Osteocyte (in vitro differentiated cells): ENCODE measurements at regions not wholly inside any gene's neighbourhood (a gene's known extent, or its start where the extent isn't known, plus 50 kb on each side); places are given as distances from the start of the nearest gene placed in this dataset.
A peak's percentile ranks its signal among the peaks of the same experiment; 100 is the strongest.

Experiments
- DNase-seq: peaks from one replicate; pipeline ENCODE4 v3.0.0; 2021; ENCODE audit warnings: mixed read lengths; ENCODE audit not compliant: unreplicated experiment; ENCODE audit errors: extremely low spot score
- H3K27ac Mint-ChIP-seq: one replicate; pipeline ENCODE4 v1.8.0; 2021; ENCODE audit warnings: mild to moderate bottlenecking, mixed read lengths; ENCODE audit not compliant: unreplicated experiment
- H3K27me3 Mint-ChIP-seq: one replicate; pipeline ENCODE4 v1.8.0; 2021; ENCODE audit warnings: mixed read lengths; ENCODE audit not compliant: unreplicated experiment
- H3K36me3 Mint-ChIP-seq: one replicate; pipeline ENCODE4 v1.8.0; 2021; ENCODE audit warnings: mixed read lengths; ENCODE audit not compliant: unreplicated experiment
- H3K4me1 Mint-ChIP-seq: one replicate; pipeline ENCODE4 v1.8.0; 2021; ENCODE audit warnings: mixed read lengths; ENCODE audit not compliant: unreplicated experiment
- H3K4me3 Mint-ChIP-seq: one replicate; pipeline ENCODE4 v1.8.0; 2021; ENCODE audit warnings: mild to moderate bottlenecking, moderate library complexity, mixed read lengths; ENCODE audit not compliant: unreplicated experiment
- H3K9me3 Mint-ChIP-seq: one replicate; pipeline ENCODE4 v1.8.0; 2021; ENCODE audit warnings: mixed read lengths; ENCODE audit not compliant: unreplicated experiment
- CTCF ChIP-seq: fragments of 200-600 bp; sonication (generic); IDR thresholded peaks from 2 replicates; pipeline ENCODE4 v1.5.0; 2021; ENCODE audit warnings: antibody characterized with exemption, mild to moderate bottlenecking, moderate library complexity

- Mint-ChIP-seq H3K9me3 (no peaks in the 10 kb centered on the region), H3K27ac (peak overlapping the region; percentile 61), H3K36me3 (no peaks in the 10 kb centered on the region), H3K4me1 (peaks cover 84% of the 10 kb centered on the region), H3K27me3 (no peaks in the 10 kb centered on the region), H3K4me3 (no peak overlapping the region)
- TF ChIP-seq CTCF = no peak
- no peak for DNase-seq
Observed at GRCh38 chr14:61226015-61226654, 55.0 kb downstream of the TMEM30B start.

- DNase-seq = no peak
- Mint-ChIP-seq H3K4me3 (no peak overlapping the region), H3K27ac (peak overlapping the region; percentile 16), H3K27me3 (no peaks in the 10 kb centered on the region), H3K4me1 (peaks cover 83% of the 10 kb centered on the region), H3K36me3 (no peaks in the 10 kb centered on the region), H3K9me3 (no peaks in the 10 kb centered on the region)
- TF ChIP-seq CTCF = no peak
Observed at GRCh38 chr14:61225344-61225743, 55.8 kb downstream of the TMEM30B start.

- DNase-seq = no peak
- peak overlapping the region; percentile 78 for H3K27ac Mint-ChIP-seq
- no peak overlapping the region for H3K4me3 Mint-ChIP-seq
- H3K27me3 Mint-ChIP-seq = no peaks in the 10 kb centered on the region
- no peaks in the 10 kb centered on the region for H3K9me3 Mint-ChIP-seq
- H3K36me3 Mint-ChIP-seq = no peaks in the 10 kb centered on the region
- no peak for TF ChIP-seq CTCF
- H3K4me1 Mint-ChIP-seq = peaks cover 85% of the 10 kb centered on the region
Observed at GRCh38 chr14:61223552-61223951, 57.6 kb downstream of the TMEM30B start.

GRCh38 chr14:61222388-61222787, 58.8 kb downstream of the TMEM30B start:
- no peak for DNase-seq
- H3K36me3 Mint-ChIP-seq = no peaks in the 10 kb centered on the region
- TF ChIP-seq CTCF = no peak
- peaks cover 87% of the 10 kb centered on the region for H3K4me1 Mint-ChIP-seq
- peak overlapping the region; percentile 14 for H3K4me3 Mint-ChIP-seq
- H3K27me3 Mint-ChIP-seq = no peaks in the 10 kb centered on the region
- peak overlapping the region; percentile 78 for H3K27ac Mint-ChIP-seq
- no peaks in the 10 kb centered on the region for H3K9me3 Mint-ChIP-seq

- DNase-seq = no peak
- H3K4me1 Mint-ChIP-seq = peaks cover 90% of the 10 kb centered on the region
- H3K36me3 Mint-ChIP-seq = no peaks in the 10 kb centered on the region
- H3K27ac Mint-ChIP-seq = peak overlapping the region; percentile 78
- TF ChIP-seq CTCF = no peak
- H3K27me3 Mint-ChIP-seq = no peaks in the 10 kb centered on the region
- H3K9me3 Mint-ChIP-seq = no peaks in the 10 kb centered on the region
- H3K4me3 Mint-ChIP-seq = peak overlapping the region; percentile 14
Observed at GRCh38 chr14:61221906-61222305, 59.2 kb downstream of the TMEM30B start.
